ENCODE measurements at regions not wholly inside any gene's neighbourhood (a gene's known extent, or its start where the extent isn't known, plus 50 kb on each side); places are given as distances from the start of the nearest gene placed in this dataset.

DNA sequence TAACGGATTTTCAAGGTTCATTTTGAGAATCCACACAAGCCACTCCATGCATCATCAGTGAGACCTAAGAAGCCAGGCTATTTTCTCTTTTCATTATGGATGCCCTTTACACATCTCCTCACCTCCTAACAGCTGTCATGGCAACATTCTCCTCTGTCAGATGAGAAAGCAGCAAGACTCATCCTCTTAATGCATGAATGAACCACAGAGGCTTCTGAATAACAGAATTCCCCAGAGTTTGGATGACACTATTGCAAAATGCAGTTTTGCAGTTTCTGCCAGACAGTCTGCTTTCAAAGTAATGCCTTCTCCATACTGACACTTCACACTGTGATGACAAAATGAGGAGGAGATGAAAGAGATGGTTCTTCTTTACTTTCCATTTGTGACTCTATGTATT is 286.7 kb upstream of the GRIP1 start:
- TF ChIP-seq, protein P1, sequence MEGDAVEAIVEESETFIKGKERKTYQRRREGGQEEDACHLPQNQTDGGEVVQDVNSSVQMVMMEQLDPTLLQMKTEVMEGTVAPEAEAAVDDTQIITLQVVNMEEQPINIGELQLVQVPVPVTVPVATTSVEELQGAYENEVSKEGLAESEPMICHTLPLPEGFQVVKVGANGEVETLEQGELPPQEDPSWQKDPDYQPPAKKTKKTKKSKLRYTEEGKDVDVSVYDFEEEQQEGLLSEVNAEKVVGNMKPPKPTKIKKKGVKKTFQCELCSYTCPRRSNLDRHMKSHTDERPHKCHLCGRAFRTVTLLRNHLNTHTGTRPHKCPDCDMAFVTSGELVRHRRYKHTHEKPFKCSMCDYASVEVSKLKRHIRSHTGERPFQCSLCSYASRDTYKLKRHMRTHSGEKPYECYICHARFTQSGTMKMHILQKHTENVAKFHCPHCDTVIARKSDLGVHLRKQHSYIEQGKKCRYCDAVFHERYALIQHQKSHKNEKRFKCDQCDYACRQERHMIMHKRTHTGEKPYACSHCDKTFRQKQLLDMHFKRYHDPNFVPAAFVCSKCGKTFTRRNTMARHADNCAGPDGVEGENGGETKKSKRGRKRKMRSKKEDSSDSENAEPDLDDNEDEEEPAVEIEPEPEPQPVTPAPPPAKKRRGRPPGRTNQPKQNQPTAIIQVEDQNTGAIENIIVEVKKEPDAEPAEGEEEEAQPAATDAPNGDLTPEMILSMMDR (IDR thresholded peaks at IDR 0.05; ENCODE audit: extremely low read depth, insufficient read depth, missing control alignments): no peak
- in situ Hi-C loops (cut with MboI; ENCODE audit: low pct_unique_long_range_greater_than_20kb, low sequenced_read_pairs, unreplicated experiment): no loop called here
- no peak for DNase-seq (ENCODE audit: low spot score)

GRCh38 chr12:66971816-66972215 is 292.9 kb upstream of the GRIP1 start:
- TF ChIP-seq, protein P1 (IDR thresholded peaks at IDR 0.05; ENCODE audit: extremely low read depth, insufficient read depth, missing control alignments): no peak
- DNase-seq (ENCODE audit: low spot score): no peak
- in situ Hi-C loops (cut with MboI; ENCODE audit: low pct_unique_long_range_greater_than_20kb, low sequenced_read_pairs, unreplicated experiment): no loop called here

GRCh38 chr12:66976526-66976925 is 292.6 kb upstream of the CAND1 start:
- in situ Hi-C loops (cut with MboI; ENCODE audit: low pct_unique_long_range_greater_than_20kb, low sequenced_read_pairs, unreplicated experiment): no loop called here
- TF ChIP-seq, protein P1 (IDR thresholded peaks at IDR 0.05; ENCODE audit: extremely low read depth, insufficient read depth, missing control alignments): no peak
- no peak for DNase-seq (ENCODE audit: low spot score)

DNA sequence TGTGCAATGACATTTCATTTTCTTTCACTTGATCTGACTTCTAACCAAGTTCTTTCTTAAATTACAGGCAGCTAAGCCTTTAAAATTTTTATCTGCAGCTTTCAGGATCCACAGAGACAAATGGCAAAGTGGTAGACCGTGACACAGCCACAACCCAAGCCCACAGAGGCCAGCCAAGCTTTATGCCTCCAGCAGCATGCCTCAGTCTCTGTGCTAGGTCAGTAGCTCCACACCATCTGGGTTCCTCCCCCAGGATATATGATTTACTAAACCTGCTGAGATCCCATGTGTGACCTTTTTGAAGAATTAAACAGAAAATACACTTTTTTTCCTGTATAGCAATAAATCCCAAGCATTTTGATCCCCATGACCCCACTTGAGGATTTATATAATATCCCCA is 290.4 kb upstream of the CAND1 start:
- in situ Hi-C loops (cut with MboI; ENCODE audit: low pct_unique_long_range_greater_than_20kb, low sequenced_read_pairs, unreplicated experiment): no loop called here
- TF ChIP-seq, protein P1 (IDR thresholded peaks at IDR 0.05; ENCODE audit: extremely low read depth, insufficient read depth, missing control alignments): no peak
- DNase-seq (ENCODE audit: low spot score): no peak

DNA sequence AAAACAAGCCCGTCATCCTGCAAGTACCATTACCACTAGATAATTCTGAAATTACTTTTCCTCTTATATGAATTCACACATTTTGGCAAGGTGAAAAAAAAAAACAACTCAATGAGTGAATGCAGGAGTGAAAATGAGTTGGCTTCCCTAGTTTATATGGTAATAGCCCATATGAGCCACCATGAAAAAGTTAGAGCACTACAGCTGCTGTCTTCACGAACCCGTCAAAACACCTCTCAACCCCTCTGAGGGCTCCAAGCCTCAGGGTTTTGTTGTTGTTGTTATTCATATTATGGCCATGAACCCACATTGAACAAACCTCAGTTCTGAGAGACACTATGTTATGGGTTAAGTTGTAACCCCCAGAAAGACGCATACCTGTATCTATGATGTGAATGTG is 289.9 kb upstream of the CAND1 start:
- TF ChIP-seq, protein P1 (IDR thresholded peaks at IDR 0.05; ENCODE audit: extremely low read depth, insufficient read depth, missing control alignments): no peak
- in situ Hi-C loops (cut with MboI; ENCODE audit: low pct_unique_long_range_greater_than_20kb, low sequenced_read_pairs, unreplicated experiment): no loop called here
- DNase-seq (ENCODE audit: low spot score): no peak

GRCh38 chr12:66984077-66984476 is 285.1 kb upstream of the CAND1 start:
- no peak for DNase-seq (ENCODE audit: low spot score)
- TF ChIP-seq, protein P1 (IDR thresholded peaks at IDR 0.05; ENCODE audit: extremely low read depth, insufficient read depth, missing control alignments): no peak
- in situ Hi-C loops (cut with MboI; ENCODE audit: low pct_unique_long_range_greater_than_20kb, low sequenced_read_pairs, unreplicated experiment): no loop called here

DNA sequence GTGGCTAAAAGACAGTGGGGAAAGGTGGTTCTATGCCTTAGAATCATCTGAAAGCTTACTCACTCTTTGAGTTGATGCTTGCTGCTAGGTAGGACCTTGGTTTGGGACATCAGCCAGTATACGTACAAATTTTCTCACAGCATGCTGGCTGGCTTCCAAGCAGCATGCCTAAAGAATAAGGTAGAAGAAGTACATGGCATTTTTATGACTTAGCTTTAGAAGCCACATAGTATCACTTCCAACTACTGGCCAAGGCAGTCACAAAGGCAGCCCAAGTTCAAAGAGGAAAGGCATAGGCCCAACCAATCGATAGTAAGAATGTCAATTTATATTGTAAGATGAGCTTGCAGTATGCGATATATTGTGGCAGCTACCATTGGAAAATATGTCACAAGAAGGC is 284.2 kb upstream of the CAND1 start:
- no peak for DNase-seq (ENCODE audit: low spot score)
- in situ Hi-C loops (cut with MboI; ENCODE audit: low pct_unique_long_range_greater_than_20kb, low sequenced_read_pairs, unreplicated experiment): no loop called here

More for the DNA sequence above, 284.2 kb upstream of the CAND1 start:
- TF ChIP-seq, protein P1 (IDR thresholded peaks at IDR 0.05; ENCODE audit: extremely low read depth, insufficient read depth, missing control alignments): no peak
